ENCODE measurements at regions not wholly inside any gene's neighbourhood (a gene's known extent, or its start where the extent isn't known, plus 50 kb on each side); places are given as distances from the start of the nearest gene placed in this dataset.

DNA sequence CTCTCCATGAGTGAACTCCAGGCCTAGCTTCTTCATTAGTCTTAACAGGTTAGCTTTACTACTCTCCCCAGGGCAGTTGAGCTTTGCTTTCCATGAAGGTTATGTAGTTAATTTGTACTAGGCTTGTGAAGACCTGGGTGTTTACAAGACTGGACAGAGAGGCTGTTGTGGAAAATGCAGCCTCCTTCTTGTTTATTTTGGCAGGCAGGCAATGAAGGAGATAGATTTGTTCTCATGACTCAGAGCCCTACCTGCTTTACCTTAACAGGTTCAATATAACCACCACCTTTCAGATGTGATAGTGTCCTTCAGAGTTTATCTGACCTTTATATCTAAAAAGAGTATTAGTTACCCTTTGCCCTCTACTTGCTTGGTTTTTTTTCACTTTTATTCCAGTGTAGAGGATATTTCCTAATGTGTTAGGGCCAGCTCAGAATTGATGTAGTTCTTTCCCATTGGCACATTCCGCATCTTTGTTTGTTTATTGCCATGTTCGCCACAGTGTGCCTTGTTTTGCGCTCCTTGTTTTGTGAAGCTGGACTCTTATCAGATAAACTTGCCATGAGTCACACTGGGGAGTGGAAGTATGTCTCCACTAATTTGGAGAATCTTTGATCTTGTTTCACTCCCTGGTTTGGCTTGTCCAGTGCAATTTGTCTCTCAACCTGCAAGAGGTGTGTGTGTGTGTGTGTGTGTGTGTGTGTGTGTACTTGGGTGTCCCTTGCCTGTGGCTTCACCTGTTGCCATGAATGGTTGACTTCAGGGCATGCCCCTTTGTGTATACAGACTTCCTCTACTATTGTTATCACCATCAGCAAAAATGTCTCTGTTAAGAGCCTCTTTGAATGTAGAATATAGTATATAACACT is 87.4 kb upstream of the MACF1 start:
- no peak for TF ChIP-seq POLR2A (IDR thresholded peaks at IDR 0.05)
- TF ChIP-seq, protein P1, sequence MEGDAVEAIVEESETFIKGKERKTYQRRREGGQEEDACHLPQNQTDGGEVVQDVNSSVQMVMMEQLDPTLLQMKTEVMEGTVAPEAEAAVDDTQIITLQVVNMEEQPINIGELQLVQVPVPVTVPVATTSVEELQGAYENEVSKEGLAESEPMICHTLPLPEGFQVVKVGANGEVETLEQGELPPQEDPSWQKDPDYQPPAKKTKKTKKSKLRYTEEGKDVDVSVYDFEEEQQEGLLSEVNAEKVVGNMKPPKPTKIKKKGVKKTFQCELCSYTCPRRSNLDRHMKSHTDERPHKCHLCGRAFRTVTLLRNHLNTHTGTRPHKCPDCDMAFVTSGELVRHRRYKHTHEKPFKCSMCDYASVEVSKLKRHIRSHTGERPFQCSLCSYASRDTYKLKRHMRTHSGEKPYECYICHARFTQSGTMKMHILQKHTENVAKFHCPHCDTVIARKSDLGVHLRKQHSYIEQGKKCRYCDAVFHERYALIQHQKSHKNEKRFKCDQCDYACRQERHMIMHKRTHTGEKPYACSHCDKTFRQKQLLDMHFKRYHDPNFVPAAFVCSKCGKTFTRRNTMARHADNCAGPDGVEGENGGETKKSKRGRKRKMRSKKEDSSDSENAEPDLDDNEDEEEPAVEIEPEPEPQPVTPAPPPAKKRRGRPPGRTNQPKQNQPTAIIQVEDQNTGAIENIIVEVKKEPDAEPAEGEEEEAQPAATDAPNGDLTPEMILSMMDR (IDR thresholded peaks at IDR 0.05), result no peak

Measured in uterus (tissue), 2 donors.